Spleen (tissue), 11 donors: ENCODE measurements at regions not wholly inside any gene's neighbourhood (a gene's known extent, or its start where the extent isn't known, plus 50 kb on each side); places are given as distances from the start of the nearest gene placed in this dataset.

Source experiments
- DNase-seq: peaks from one replicate; pipeline ENCODE4 v3.0.0-alpha.2; 2020
- H3K27ac ChIP-seq, 8 donors: fragments of 200-600 bp; sonication (generic) in 7 of 8; 1 replicate in 4 of 8; 2 replicates in 4 of 8; pipeline versions ENCODE4 v1.5.0 to v1.8.0; 2016 to 2021; ENCODE audit warnings: inconsistent platforms in 4 of 8, mild to moderate bottlenecking in 4 of 8, moderate library complexity in 1 of 8
- H3K27me3 ChIP-seq, 7 donors: fragments of 200-600 bp; sonication (generic) in 6 of 7; replicated peaks in 1 of 7; 1 replicate in 4 of 7; 2 replicates in 3 of 7; pipeline versions ENCODE4 v1.5.0 to v1.8.0; 2016 to 2021; ENCODE audit warnings: inconsistent platforms in 3 of 7, mild to moderate bottlenecking in 1 of 7
- H3K36me3 ChIP-seq, 6 donors: fragments of 200-600 bp; sonication (generic) in 5 of 6; 1 replicate in 4 of 6; 2 replicates in 2 of 6; pipeline versions ENCODE4 v1.5.0 to v1.8.0; 2016 to 2021; ENCODE audit warnings: inconsistent platforms in 2 of 6
- H3K4me1 ChIP-seq, 6 donors: fragments of 200-600 bp; sonication (generic) in 5 of 6; 1 replicate in 3 of 6; 2 replicates in 3 of 6; pipeline versions ENCODE4 v1.5.0 to v1.8.0; 2016 to 2021; ENCODE audit warnings: inconsistent platforms in 3 of 6
- H3K4me3 ChIP-seq, 8 donors: fragments of 200-600 bp; sonication (generic) in 7 of 8; 1 replicate in 4 of 8; 2 replicates in 4 of 8; pipeline versions ENCODE4 v1.5.0 to v1.8.0; 2016 to 2021; ENCODE audit warnings: inconsistent platforms in 4 of 8, mild to moderate bottlenecking in 4 of 8, moderate library complexity in 2 of 8
- H3K9me3 ChIP-seq, 8 donors: fragments of 200-600 bp; sonication (generic) in 7 of 8; 1 replicate in 4 of 8; 2 replicates in 4 of 8; pipeline versions ENCODE4 v1.5.0 to v1.8.0; 2016 to 2021; ENCODE audit warnings: inconsistent platforms in 4 of 8
- POLR2A ChIP-seq, 3 donors: fragments of 450-650 bp; IDR thresholded peaks; one replicate each; pipeline ENCODE4 v1.5.1; 2017; ENCODE audit warnings: antibody characterized with exemption in 3 of 3, mild to moderate bottlenecking in 1 of 3
- POLR2AphosphoS5 ChIP-seq, 3 donors: sonication (generic); formaldehyde crosslinking; IDR thresholded peaks; one replicate each; pipeline ENCODE4 v1.5.1; 2017; ENCODE audit warnings: antibody characterized with exemption in 3 of 3
- WGBS, 5 donors: extraction: QIAGEN DNeasy Blood & Tissue Kit in 3 of 5; methylation state at CpG; one replicate each; pipeline versions ENCODE4 v1.1.5 to v1.1.7; 2013 to 2018; 5-methylcytosine and 5-hydroxymethylcytosine counted together
- intact Hi-C: fragments of 100-400 bp; cut with DNase I; formaldehyde crosslinking; loops from one replicate; pipeline ENCODE4 v1.15.0; 2023; ENCODE audit warnings: low total_unique reads
- TF ChIP-seq, protein P1 (sequence below), 11 experiments: fragments of 200-600 bp in 7 of 11; fragments of 450-650 bp in 4 of 11; sonication (generic) in 4 of 11; IDR thresholded peaks in 8 of 11; conservative IDR thresholded peaks in 3 of 11; 1 replicate in 7 of 11; 2 replicates in 4 of 11; pipeline versions ENCODE4 v1.4.0 to v1.8.0; 2016 to 2021; ENCODE audit warnings: antibody characterized with exemption in 11 of 11, inconsistent platforms in 4 of 11, mild to moderate bottlenecking in 1 of 11
- donor health status: healthy with polysubstance abuse.
- donor health status: DM: no; HTN: no; CAD: no; lungs with moderate emphysema.
- donor health status: DM: no; HTN: no; CAD: no.
- donor health status: Bipolar disorder and iron deficiency.
- donor health status: healthy.
- donor health status: DM: no; HTN: no; CAD: no.
- donor health status: DM: yes; HTN: yes; CAD: no.

DNA sequence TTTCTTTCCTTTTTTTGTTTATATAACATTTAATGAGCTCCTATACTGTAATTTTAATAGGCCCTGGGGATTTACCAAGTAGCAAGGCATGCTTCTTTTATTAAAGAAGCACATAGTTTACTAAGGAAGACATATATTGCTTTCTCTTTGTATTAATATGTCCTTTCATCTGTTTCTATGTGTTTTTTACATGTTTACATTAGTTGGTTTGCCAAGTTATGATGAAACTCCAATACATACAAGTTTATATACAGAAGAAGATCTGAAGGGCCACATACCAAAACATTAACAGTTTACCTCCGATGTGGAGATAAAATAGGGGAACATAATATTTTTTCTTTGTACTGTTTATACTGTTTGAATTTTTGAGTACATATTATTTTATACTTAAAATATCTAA, 100.9 kb downstream of the LACC1 start:
- Histone ChIP-seq H3K4me3 (no peak overlapping the region), H3K36me3 (no peaks in the 10 kb centered on the region), H3K27ac (no peak overlapping the region), H3K4me1 (no peaks in the 10 kb centered on the region), H3K27me3 (peaks cover 0 to 14% (median 0%) of the 10 kb centered on the region in 7 donors), H3K9me3 (no peaks in the 10 kb centered on the region)
- TF ChIP-seq POLR2A (IDR thresholded peaks at IDR 0.05) (no peak), POLR2AphosphoS5 (IDR thresholded peaks at IDR 0.05) (no peak)
- TF ChIP-seq, protein P1, sequence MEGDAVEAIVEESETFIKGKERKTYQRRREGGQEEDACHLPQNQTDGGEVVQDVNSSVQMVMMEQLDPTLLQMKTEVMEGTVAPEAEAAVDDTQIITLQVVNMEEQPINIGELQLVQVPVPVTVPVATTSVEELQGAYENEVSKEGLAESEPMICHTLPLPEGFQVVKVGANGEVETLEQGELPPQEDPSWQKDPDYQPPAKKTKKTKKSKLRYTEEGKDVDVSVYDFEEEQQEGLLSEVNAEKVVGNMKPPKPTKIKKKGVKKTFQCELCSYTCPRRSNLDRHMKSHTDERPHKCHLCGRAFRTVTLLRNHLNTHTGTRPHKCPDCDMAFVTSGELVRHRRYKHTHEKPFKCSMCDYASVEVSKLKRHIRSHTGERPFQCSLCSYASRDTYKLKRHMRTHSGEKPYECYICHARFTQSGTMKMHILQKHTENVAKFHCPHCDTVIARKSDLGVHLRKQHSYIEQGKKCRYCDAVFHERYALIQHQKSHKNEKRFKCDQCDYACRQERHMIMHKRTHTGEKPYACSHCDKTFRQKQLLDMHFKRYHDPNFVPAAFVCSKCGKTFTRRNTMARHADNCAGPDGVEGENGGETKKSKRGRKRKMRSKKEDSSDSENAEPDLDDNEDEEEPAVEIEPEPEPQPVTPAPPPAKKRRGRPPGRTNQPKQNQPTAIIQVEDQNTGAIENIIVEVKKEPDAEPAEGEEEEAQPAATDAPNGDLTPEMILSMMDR (IDR thresholded peaks at IDR 0.05 in 8 of 11, conservative IDR thresholded peaks at IDR 0.05 in 3 of 11): no peak
- DNase-seq: no peak
- intact Hi-C loops: no loop called here
- 89 to 100% (median 94%) methylated on average over 1 of the region's 1 CpG for WGBS, 5 donors

- no peaks in the 10 kb centered on the region for H3K36me3 ChIP-seq
- intact Hi-C loops: no loop called here
- no peak overlapping the region for H3K4me3 ChIP-seq
- H3K4me1 ChIP-seq: peaks cover 0 to 5% (median 0%) of the 10 kb centered on the region in 6 donors
- TF ChIP-seq POLR2A (IDR thresholded peaks at IDR 0.05) (no peak), POLR2AphosphoS5 (IDR thresholded peaks at IDR 0.05) (no peak)
- TF ChIP-seq, protein P1 (IDR thresholded peaks at IDR 0.05 in 8 of 11, conservative IDR thresholded peaks at IDR 0.05 in 3 of 11): no peak
- DNase-seq: no peak
- 82 to 96% (median 87%) methylated on average over 5 of the region's 5 CpGs for WGBS, 5 donors
- peaks cover 0 to 14% (median 0%) of the 10 kb centered on the region in 7 donors for H3K27me3 ChIP-seq
- no peak overlapping the region for H3K27ac ChIP-seq
- H3K9me3 ChIP-seq: no peaks in the 10 kb centered on the region
Measured at GRCh38 chr13:43981091-43981490, 101.4 kb downstream of the LACC1 start.

- intact Hi-C loops: no loop called here
- H3K4me3 ChIP-seq: no peak overlapping the region
- TF ChIP-seq POLR2AphosphoS5 (IDR thresholded peaks at IDR 0.05) (no peak), POLR2A (IDR thresholded peaks at IDR 0.05) (no peak)
- TF ChIP-seq, protein P1 (IDR thresholded peaks at IDR 0.05 in 8 of 11, conservative IDR thresholded peaks at IDR 0.05 in 3 of 11): no peak
- H3K36me3 ChIP-seq: no peaks in the 10 kb centered on the region
- no peak for DNase-seq
- H3K4me1 ChIP-seq: peaks cover 0 to 8% (median 0%) of the 10 kb centered on the region in 6 donors
- peaks cover 0 to 14% (median 0%) of the 10 kb centered on the region in 7 donors for H3K27me3 ChIP-seq
- H3K9me3 ChIP-seq: no peaks in the 10 kb centered on the region
- no peak overlapping the region for H3K27ac ChIP-seq
- 76 to 85% (median 82%) methylated on average over 3 of the region's 3 CpGs for WGBS, 5 donors
Measured at GRCh38 chr13:43981512-43982301, 102.0 kb downstream of the LACC1 start.

DNA sequence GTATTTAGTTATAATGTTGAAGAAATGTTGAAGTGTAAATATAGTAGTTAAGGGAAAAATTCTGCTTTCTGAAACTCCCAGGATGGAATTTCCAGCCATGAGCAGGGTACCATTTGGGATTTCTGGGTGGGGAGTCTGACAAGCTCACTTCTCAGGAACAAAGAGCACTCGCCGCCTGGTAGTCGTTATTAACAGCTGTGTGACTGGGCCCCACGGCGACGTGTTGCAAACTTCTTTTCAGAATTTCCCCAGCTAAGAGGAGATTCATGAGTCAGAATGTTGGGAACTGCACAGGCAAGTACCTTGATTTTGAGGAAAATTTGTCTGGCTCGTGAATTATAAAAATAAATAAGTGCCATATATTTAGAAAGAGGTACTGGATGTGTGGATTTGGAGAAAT, 103.7 kb downstream of the LACC1 start:
- Histone ChIP-seq H3K27ac (no peak overlapping the region), H3K4me3 (no peak overlapping the region), H3K4me1 (peaks cover 0 to 8% (median 0%) of the 10 kb centered on the region in 6 donors), H3K9me3 (no peaks in the 10 kb centered on the region), H3K27me3 (peaks cover 0 to 8% (median 0%) of the 10 kb centered on the region in 7 donors), H3K36me3 (no peaks in the 10 kb centered on the region)
- intact Hi-C loops: no loop called here
- no peak for DNase-seq
- TF ChIP-seq POLR2AphosphoS5 (IDR thresholded peaks at IDR 0.05): no peak
- no peak for TF ChIP-seq POLR2A (IDR thresholded peaks at IDR 0.05)
- TF ChIP-seq, protein P1 (IDR thresholded peaks at IDR 0.05 in 8 of 11, conservative IDR thresholded peaks at IDR 0.05 in 3 of 11): no peak
- 78 to 86% (median 80%) methylated on average over 7 of the region's 7 CpGs for WGBS, 5 donors
